ENCODE measurements at regions not wholly inside any gene's neighbourhood (a gene's known extent, or its start where the extent isn't known, plus 50 kb on each side); places are given as distances from the start of the nearest gene placed in this dataset.

DNA sequence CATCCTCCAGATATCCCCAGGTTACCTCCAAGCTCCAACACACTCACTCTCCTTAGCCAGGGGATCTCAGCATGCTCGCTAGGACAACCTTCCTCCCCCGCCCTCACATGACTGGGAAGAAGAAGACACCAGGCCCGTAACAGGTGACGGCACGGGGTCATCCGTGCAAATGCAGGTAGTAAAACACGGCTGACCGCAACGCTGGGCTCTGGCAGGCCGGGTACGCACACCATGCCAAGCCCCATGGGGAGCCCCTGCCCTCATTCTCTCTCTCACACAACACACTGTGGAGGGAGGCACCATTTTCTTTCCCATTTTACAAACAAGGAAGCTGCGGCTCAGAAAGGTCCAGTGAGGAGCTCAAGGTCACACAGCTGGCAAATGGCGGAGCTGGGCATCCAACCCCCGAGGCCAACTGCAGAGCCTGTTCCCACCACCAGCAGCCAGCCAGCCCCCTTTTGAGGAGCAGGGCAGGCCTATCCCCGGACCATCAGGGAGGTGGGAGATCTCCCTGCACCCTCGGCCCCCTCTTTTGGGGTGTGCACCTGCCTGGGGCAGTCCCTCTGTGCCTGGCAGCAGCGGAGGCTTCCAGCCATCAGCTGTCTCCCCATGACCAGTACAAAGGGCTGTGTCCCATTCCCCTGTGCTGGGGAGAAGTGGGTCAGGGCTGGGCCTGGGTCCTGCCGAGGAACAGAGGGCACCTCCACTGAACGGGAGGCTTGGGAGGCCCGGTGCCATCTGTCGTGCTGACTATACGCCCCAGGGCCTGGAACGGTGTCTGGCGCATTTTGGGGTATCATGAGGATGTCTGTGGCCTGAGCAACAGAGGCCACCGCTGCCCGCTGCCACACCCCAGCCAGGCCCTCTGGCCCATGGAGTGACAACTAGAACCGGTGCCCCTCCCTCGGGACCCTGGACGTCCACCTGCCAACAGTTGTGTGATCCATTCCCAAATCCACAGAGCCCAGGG, 280.9 kb downstream of the CTTN start (continued):
- TF ChIP-seq, protein P1, sequence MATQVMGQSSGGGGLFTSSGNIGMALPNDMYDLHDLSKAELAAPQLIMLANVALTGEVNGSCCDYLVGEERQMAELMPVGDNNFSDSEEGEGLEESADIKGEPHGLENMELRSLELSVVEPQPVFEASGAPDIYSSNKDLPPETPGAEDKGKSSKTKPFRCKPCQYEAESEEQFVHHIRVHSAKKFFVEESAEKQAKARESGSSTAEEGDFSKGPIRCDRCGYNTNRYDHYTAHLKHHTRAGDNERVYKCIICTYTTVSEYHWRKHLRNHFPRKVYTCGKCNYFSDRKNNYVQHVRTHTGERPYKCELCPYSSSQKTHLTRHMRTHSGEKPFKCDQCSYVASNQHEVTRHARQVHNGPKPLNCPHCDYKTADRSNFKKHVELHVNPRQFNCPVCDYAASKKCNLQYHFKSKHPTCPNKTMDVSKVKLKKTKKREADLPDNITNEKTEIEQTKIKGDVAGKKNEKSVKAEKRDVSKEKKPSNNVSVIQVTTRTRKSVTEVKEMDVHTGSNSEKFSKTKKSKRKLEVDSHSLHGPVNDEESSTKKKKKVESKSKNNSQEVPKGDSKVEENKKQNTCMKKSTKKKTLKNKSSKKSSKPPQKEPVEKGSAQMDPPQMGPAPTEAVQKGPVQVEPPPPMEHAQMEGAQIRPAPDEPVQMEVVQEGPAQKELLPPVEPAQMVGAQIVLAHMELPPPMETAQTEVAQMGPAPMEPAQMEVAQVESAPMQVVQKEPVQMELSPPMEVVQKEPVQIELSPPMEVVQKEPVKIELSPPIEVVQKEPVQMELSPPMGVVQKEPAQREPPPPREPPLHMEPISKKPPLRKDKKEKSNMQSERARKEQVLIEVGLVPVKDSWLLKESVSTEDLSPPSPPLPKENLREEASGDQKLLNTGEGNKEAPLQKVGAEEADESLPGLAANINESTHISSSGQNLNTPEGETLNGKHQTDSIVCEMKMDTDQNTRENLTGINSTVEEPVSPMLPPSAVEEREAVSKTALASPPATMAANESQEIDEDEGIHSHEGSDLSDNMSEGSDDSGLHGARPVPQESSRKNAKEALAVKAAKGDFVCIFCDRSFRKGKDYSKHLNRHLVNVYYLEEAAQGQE (IDR thresholded peaks at IDR 0.05; ENCODE audit: unreplicated experiment) = no peak
- no peak for TF ChIP-seq EZH2 (IDR thresholded peaks at IDR 0.05; ENCODE audit: low read depth, unreplicated experiment)
- TF ChIP-seq NANOG (IDR thresholded peaks at IDR 0.05; ENCODE audit: borderline replicate concordance) = no peak
- no peak for TF ChIP-seq CREB1 (CRISPR knock-in tag; IDR thresholded peaks at IDR 0.05; ENCODE audit: low read depth)
- no peak for TF ChIP-seq ZNF331 (CRISPR knock-in tag; IDR thresholded peaks at IDR 0.05; ENCODE audit: low read depth)
- TF ChIP-seq POLR2AphosphoS5 (IDR thresholded peaks at IDR 0.05; ENCODE audit: low read depth) = no peak

DNA sequence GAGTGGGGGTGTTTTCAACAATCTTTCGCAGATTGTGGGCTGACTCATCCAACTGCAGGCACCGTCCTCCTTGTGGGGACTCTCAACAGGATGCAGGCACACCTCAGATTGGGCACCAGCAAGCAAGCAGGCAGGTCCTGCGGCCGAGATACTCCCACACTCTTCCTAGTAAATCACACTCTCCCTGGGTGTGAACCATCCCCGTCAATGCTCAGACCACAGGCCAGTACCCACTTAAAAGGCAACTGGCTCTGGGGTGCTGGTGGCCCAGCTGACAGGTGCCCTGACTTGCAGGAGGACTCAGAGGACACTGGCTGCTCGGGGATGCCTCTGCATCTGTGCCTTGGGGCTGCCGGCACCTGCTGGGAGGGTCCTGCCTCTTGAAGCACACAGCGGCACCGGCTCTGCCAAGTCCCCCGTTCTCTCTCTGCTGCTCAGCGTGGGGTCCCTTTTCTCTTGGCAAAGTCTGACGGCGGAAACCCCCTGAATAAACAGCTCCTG, 282.5 kb downstream of the CTTN start:
- Histone ChIP-seq H3K9me2 (ENCODE audit: insufficient read depth) (no peaks in the 10 kb centered on the region), H3K27ac (ENCODE audit: low read depth) (no peak overlapping the region), H3K4me3 (no peak overlapping the region), H3K4me1 (ENCODE audit: insufficient read depth) (no peaks in the 10 kb centered on the region), H3F3A (replicated peaks; ENCODE audit: low read depth) (no peaks in the 10 kb centered on the region), H2AFZ (no peak overlapping the region), H4K20me1 (replicated peaks; ENCODE audit: insufficient read depth) (no peaks in the 10 kb centered on the region), H3K36me3 (ENCODE audit: insufficient read depth) (no peaks in the 10 kb centered on the region), H3K4me2 (no peak overlapping the region), H3K27me3 (ENCODE audit: insufficient read depth) (no peaks in the 10 kb centered on the region), H3K79me2 (replicated peaks; ENCODE audit: insufficient read depth) (no peaks in the 10 kb centered on the region)
- Mint-ChIP-seq H3K36me3 (ENCODE audit: low read depth) (peaks cover 7% of the 10 kb centered on the region), H3K4me3 (no peak overlapping the region), H3K4me1 (peaks cover 28% of the 10 kb centered on the region), H3K27ac (no peak overlapping the region), H3K27me3 (ENCODE audit: insufficient read depth, low read depth, poor library complexity) (peaks cover 27% of the 10 kb centered on the region), H3K9me3 (no peaks in the 10 kb centered on the region; the same call in 2 of the 3 replicates)
- TF ChIP-seq NANOG (IDR thresholded peaks at IDR 0.05; ENCODE audit: borderline replicate concordance) = no peak
- no peak for TF ChIP-seq EZH2phosphoT487 (IDR thresholded peaks at IDR 0.05; ENCODE audit: unreplicated experiment)
- TF ChIP-seq, protein P2, sequence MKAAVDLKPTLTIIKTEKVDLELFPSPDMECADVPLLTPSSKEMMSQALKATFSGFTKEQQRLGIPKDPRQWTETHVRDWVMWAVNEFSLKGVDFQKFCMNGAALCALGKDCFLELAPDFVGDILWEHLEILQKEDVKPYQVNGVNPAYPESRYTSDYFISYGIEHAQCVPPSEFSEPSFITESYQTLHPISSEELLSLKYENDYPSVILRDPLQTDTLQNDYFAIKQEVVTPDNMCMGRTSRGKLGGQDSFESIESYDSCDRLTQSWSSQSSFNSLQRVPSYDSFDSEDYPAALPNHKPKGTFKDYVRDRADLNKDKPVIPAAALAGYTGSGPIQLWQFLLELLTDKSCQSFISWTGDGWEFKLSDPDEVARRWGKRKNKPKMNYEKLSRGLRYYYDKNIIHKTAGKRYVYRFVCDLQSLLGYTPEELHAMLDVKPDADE (IDR thresholded peaks at IDR 0.05) = no peak
- TF ChIP-seq ZNF114 (CRISPR knock-in tag; IDR thresholded peaks at IDR 0.05) = no peak
- TF ChIP-seq STAT1 (IDR thresholded peaks at IDR 0.05; ENCODE audit: unreplicated experiment) = no peak
- no peak for TF ChIP-seq POLR2AphosphoS5 (IDR thresholded peaks at IDR 0.05; ENCODE audit: low read depth)
- TF ChIP-seq EZH2 (IDR thresholded peaks at IDR 0.05; ENCODE audit: low read depth, unreplicated experiment) = no peak
- TF ChIP-seq, protein P3, sequence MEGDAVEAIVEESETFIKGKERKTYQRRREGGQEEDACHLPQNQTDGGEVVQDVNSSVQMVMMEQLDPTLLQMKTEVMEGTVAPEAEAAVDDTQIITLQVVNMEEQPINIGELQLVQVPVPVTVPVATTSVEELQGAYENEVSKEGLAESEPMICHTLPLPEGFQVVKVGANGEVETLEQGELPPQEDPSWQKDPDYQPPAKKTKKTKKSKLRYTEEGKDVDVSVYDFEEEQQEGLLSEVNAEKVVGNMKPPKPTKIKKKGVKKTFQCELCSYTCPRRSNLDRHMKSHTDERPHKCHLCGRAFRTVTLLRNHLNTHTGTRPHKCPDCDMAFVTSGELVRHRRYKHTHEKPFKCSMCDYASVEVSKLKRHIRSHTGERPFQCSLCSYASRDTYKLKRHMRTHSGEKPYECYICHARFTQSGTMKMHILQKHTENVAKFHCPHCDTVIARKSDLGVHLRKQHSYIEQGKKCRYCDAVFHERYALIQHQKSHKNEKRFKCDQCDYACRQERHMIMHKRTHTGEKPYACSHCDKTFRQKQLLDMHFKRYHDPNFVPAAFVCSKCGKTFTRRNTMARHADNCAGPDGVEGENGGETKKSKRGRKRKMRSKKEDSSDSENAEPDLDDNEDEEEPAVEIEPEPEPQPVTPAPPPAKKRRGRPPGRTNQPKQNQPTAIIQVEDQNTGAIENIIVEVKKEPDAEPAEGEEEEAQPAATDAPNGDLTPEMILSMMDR (conservative IDR thresholded peaks at IDR 0.05; ENCODE audit: low read depth in 2 of 2) = no peak
- no peak for DNase-seq (ENCODE audit: low spot score)
- ATAC-seq = no peak; the same call in 2 of the 3 replicates

All from GM23338 (cell line).